MG63 (cell line): ENCODE measurements at regions not wholly inside any gene's neighbourhood (a gene's known extent, or its start where the extent isn't known, plus 50 kb on each side); places are given as distances from the start of the nearest gene placed in this dataset.
A peak's percentile ranks its signal among the peaks of the same experiment; 100 is the strongest.
"Not testable (repeated sequence)": the region's sequence is repeated elsewhere in the genome, so short reads cannot be mapped to it uniquely, and the experiment has no call there.

Source experiments
- DNase-seq: peaks from one replicate; pipeline ENCODE4 v3.0.0-alpha.2; 2020
- H3K27me3 ChIP-seq: fragments of 250-450 bp; sonication (Bioruptor Pico); 2 replicates; pipeline ENCODE4 v1.5.1; 2020; ENCODE audit warnings: mild to moderate bottlenecking, moderate library complexity
- H3K36me3 ChIP-seq: fragments of 250-450 bp; sonication (Bioruptor Pico); 2 replicates; pipeline ENCODE4 v1.5.1; 2020; ENCODE audit warnings: mild to moderate bottlenecking, moderate library complexity
- H3K4me3 ChIP-seq: fragments of 250-450 bp; sonication (Bioruptor Pico); 2 replicates; pipeline ENCODE4 v1.5.1; 2020; ENCODE audit warnings: mild to moderate bottlenecking, moderate library complexity
- H3K9me3 ChIP-seq: fragments of 250-450 bp; sonication (Bioruptor Pico); 2 replicates; pipeline ENCODE4 v1.5.1; 2020; ENCODE audit warnings: mild to moderate bottlenecking, moderate library complexity

DNA sequence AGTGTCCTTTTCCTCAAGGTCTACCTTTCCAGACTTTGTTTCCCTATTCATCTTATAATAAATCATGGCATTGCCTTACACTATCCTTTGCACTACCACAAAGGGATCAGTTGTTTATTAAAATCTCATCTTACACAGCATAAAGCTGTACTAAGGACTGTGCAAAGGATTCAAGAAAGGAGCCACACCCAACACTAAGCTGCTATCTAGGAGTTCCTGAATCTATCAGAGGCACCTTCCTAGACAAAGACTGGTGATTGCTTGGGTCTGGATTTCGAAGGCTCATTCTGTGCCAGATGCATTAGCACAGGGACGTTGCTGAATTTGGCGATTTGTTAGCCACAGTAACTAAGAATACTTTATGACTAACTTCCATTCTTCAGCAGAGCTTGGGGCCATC lies 412.0 kb downstream of the NUP35 start:
- Histone ChIP-seq H3K27me3 (no peaks in the 10 kb centered on the region), H3K4me3 (no peak overlapping the region), H3K36me3 (no peaks in the 10 kb centered on the region), H3K9me3 (no peaks in the 10 kb centered on the region)
- DNase-seq = no peak

DNA sequence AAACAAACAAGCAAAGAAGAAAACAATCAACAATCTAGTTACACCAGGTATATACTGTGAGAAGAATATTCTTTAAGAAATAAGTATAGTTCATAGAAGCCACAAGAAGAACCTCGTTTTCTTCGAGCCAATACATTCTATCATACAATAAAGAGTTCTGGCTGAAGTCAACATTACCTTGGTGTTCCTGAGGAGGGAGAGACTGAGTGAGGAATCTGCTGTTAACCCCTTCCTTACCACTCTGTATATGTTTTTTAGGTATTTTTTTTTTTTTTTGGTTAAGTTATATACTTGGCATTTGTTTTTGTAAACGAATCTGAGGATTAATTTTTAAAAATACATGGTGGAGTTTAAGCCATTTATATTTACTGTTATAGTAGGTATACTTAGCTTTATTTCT lies 412.5 kb downstream of the NUP35 start:
- DNase-seq = no peak

GRCh38 chr2:183541766-183542165 lies 417.5 kb downstream of the NUP35 start:
- Histone ChIP-seq H3K36me3 (no peaks in the 10 kb centered on the region), H3K9me3 (no peaks in the 10 kb centered on the region)
- DNase-seq = peak; percentile 38

More for the DNA sequence above, 412.5 kb downstream of the NUP35 start:
- H3K9me3 ChIP-seq = no peaks in the 10 kb centered on the region
- no peak overlapping the region for H3K4me3 ChIP-seq
- H3K36me3 ChIP-seq = no peaks in the 10 kb centered on the region
- no peaks in the 10 kb centered on the region for H3K27me3 ChIP-seq

DNA sequence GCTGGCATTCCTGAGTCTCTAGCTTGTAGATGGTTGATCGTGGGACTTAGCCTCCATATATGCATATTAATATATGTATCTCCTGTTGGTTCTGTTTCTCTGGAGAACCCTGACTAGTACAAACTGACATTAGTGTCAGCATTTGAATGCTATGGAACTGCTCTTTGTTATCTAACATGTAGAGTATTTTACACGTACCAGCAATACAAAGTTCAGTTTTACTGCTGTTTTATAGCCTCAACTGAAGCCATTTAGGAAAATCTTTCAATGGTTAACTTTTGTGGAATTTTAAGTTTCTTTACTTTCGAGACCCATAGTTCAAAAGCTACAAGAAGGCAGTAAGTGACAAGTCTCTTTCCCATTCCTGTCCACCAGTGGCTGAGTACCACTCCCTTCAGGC lies 418.4 kb downstream of the NUP35 start:
- DNase-seq = no peak
- H3K9me3 ChIP-seq = no peaks in the 10 kb centered on the region
- H3K27me3 ChIP-seq = no peaks in the 10 kb centered on the region
- H3K36me3 ChIP-seq = no peaks in the 10 kb centered on the region
- H3K4me3 ChIP-seq = no peak overlapping the region

More at GRCh38 chr2:183541766-183542165, 417.5 kb downstream of the NUP35 start:
- Histone ChIP-seq H3K4me3 (no peak overlapping the region), H3K27me3 (no peaks in the 10 kb centered on the region)

DNA sequence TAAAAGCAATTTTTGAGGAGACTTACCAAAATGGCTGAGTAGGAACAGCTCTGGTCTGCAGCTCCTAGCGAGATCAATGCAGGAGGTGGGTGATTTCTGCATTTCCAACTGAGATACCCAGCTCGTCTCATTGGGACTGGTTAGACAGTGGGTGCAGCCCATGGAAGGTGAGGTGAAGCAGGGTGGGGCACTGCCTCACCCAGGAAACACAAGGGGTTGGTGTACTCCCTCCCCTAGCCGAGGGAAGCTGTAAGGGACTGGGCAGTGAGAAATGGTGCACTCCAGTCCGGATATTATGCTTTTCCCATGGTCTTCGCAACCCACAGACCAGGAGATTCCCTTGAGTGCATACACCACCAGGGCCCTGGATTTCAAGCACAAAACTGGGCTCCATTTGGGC lies 419.0 kb downstream of the NUP35 start:
- Histone ChIP-seq H3K36me3 (no peaks in the 10 kb centered on the region), H3K4me3 (no peak overlapping the region), H3K9me3 (no peaks in the 10 kb centered on the region), H3K27me3 (no peaks in the 10 kb centered on the region)
- no peak for DNase-seq

DNA sequence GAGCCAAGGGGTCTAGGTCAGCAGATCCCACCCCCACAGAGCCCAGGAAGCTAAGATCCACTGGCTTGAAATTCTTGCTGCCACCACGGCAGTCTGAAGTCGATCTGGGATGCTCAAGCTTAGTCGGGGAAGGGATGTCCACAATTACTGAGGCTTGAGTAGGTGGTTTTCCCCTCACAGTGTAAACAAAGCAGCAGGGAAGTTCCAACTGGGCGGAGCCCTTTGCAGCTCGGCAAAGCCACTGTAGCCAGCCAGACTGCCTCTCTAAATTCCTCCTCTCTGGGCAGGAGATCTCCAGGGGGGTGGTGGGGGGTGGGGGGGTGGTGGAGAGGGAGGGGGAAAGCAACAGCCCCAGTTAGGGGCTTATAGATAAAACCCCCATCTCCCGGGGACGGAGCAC lies 419.5 kb downstream of the NUP35 start:
- no peaks in the 10 kb centered on the region for H3K36me3 ChIP-seq
- no peaks in the 10 kb centered on the region for H3K27me3 ChIP-seq
- DNase-seq = no peak
- H3K9me3 ChIP-seq = no peaks in the 10 kb centered on the region
- no peak overlapping the region for H3K4me3 ChIP-seq

DNA sequence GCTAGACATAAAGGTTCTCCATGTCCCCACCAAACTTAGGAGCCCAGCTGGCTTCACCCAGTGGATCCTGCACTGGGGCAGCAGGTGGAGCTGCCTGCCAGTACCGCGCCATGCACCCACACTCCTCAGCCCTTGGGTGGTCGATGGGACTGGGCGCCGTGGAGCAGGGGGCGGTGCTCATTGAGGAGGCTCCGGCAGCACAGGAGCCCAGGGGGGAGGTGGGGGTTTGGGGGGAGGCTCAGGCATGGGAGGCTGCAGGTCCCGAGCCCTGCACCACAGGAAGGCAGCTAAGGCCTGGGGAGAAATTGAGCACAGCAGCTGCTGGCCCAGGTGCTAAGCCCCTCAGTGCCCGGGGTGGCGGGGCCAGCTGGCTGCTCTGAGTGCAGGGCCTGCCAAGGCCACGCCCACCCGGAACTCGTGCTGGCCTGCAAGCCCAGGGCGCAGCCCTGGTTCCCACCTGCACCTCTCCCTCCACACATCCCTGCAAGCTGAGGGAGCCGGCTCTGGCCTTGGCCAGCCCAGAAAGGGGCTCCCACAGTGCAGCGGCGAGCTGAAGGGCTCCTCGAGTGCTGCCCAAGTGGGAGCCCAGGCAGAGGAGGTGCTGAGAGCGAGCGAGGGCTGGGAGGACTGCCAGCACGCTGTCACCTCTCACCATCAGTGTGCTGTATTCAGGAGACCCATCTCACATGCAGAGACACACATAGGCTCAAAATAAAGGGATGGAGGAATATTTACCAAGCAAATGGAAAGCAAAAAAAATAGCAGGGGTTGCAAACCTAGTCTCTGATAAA lies 422.5 kb downstream of the NUP35 start:
- DNase-seq, H3K9me3 ChIP-seq, H3K4me3 ChIP-seq, H3K36me3 ChIP-seq, H3K27me3 ChIP-seq: not testable (repeated sequence)

DNA sequence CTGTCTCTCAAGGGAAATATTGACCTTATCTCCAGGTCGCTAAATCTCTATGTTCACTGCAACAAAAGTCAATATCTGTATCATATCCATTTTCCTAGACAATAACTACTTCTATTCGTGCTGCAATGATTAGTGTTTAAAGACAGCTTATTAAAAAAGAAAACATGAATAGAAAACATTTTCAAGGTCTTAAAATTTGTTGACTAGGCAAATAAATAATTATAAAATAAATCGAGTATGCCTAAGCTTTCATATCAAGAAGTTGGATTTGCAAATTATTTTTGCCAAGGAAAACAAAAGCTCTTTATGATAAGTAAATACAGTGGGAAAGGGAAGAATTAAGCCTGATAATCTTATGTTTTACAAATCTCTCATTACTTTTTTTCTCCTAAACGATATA lies 428.5 kb downstream of the NUP35 start:
- H3K4me3 ChIP-seq = no peak overlapping the region
- H3K9me3 ChIP-seq = no peaks in the 10 kb centered on the region
- H3K27me3 ChIP-seq = no peaks in the 10 kb centered on the region
- H3K36me3 ChIP-seq = no peaks in the 10 kb centered on the region
- no peak for DNase-seq

DNA sequence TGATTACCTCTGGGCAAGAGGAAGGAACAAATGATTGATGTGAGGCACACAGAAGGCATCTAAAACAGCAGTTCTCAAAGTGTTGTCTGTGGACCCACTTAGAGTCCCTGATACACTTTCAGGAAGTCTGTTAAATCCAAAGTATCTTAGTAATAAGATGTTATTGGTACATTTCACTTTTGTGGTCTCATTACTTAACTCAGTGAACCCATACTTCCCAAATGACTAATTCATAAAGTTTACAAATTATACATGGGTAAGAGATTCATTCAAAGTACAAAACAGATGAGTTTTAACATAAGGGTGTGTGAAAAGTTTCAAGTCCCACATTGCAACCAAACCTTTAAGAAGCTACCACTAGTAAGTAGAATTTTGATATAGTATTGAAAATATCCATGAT lies 440.5 kb downstream of the NUP35 start:
- no peaks in the 10 kb centered on the region for H3K27me3 ChIP-seq
- no peaks in the 10 kb centered on the region for H3K9me3 ChIP-seq
- DNase-seq = no peak

DNA sequence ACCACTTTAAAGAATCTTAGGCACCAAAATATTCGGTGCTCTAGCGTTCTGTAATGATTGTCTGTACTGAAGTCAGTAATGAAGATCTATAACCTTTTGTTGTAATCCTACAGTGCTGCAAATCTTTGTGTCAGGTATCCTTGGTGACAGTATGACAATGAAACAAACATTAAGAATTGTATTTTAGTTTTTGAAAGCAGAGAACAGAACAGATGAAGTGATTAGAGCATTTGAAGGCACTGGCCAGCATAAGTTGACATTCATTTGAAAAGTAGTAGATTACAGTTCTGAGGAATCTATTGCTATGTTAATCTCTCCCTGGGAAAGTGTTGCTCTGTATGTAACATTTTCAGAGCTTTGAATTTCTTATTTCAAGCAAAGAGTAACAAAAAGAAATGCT lies 451.2 kb downstream of the NUP35 start:
- no peaks in the 10 kb centered on the region for H3K9me3 ChIP-seq
- no peak for DNase-seq

More for the DNA sequence above, 440.5 kb downstream of the NUP35 start:
- Histone ChIP-seq H3K4me3 (no peak overlapping the region), H3K36me3 (no peaks in the 10 kb centered on the region)

GRCh38 chr2:183579686-183580085 lies 455.4 kb downstream of the NUP35 start:
- Histone ChIP-seq H3K27me3 (no peaks in the 10 kb centered on the region), H3K36me3 (no peaks in the 10 kb centered on the region), H3K4me3 (no peak overlapping the region), H3K9me3 (no peaks in the 10 kb centered on the region)
- no peak for DNase-seq

More for the DNA sequence above, 451.2 kb downstream of the NUP35 start:
- Histone ChIP-seq H3K36me3 (no peaks in the 10 kb centered on the region), H3K27me3 (no peaks in the 10 kb centered on the region), H3K4me3 (no peak overlapping the region)

DNA sequence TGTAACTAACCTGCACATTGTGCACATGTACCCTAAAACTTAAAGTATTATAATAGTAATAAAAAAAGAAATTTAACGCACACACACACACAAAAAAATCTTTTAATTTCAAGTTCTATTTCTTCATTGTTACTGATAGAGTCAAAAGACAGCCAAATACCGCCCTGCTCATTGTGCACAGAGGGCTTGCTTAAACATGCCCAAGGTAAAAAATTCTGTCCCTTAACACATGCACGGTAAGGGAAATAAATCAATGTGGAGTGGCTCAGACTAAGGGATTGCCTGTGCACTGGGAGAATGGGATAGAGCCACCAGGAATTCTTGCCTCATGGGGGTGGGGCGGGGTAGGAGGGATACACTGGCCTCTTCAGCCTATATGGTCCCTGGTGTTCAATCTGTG lies 468.0 kb downstream of the NUP35 start:
- no peaks in the 10 kb centered on the region for H3K27me3 ChIP-seq
- DNase-seq = no peak
- no peaks in the 10 kb centered on the region for H3K9me3 ChIP-seq
- H3K36me3 ChIP-seq = no peaks in the 10 kb centered on the region
- no peak overlapping the region for H3K4me3 ChIP-seq

- Histone ChIP-seq H3K9me3 (no peaks in the 10 kb centered on the region), H3K4me3 (no peak overlapping the region), H3K36me3 (no peaks in the 10 kb centered on the region), H3K27me3 (no peaks in the 10 kb centered on the region)
- DNase-seq = no peak
Observed at GRCh38 chr2:183594150-183594549, 469.9 kb downstream of the NUP35 start.

DNA sequence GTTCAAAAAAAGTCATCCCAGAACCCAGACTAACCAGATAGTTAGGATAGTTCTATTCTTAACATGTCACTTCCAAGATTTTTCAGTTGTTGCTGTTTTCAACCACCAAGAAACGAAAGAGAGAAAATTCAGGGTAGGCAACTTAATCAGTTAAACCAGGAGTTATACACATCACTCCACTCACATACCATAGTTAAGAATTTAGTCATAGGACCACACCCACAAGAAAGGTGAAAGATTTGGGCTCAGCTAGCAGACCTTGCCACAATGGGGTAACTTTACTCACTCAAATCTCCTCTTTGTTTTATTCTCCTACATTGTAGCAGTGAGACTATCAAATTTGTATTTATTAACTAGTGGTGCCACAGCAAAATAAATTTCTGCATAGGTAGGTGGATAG lies 473.6 kb downstream of the NUP35 start:
- Histone ChIP-seq H3K36me3 (no peaks in the 10 kb centered on the region), H3K9me3 (no peaks in the 10 kb centered on the region), H3K4me3 (no peak overlapping the region), H3K27me3 (no peaks in the 10 kb centered on the region)
- DNase-seq = no peak

DNA sequence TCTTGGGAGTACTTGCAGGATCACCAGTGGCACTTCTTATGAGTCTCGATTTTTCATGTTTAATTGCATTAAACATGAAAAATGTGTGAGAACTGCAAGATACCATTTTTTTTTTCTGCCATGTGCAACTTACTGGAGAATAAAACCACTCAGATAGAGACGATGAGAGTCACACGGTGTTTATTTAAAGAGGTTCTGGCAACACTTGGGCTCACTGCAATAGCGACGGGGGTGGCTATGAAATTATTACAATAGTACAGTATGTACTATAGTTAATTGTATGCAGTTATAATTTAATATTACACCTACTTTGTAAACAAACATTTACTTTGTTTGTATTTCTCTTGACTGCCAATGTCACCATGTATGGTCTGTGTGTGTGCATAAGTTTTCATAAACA lies 479.8 kb downstream of the NUP35 start:
- Histone ChIP-seq H3K4me3 (no peak overlapping the region), H3K9me3 (no peaks in the 10 kb centered on the region), H3K27me3 (no peaks in the 10 kb centered on the region), H3K36me3 (no peaks in the 10 kb centered on the region)
- no peak for DNase-seq

- Histone ChIP-seq H3K9me3 (no peaks in the 10 kb centered on the region), H3K27me3 (no peaks in the 10 kb centered on the region), H3K4me3 (no peak overlapping the region), H3K36me3 (no peaks in the 10 kb centered on the region)
- no peak for DNase-seq
Observed at GRCh38 chr2:183605440-183605839, 481.2 kb downstream of the NUP35 start.

- no peaks in the 10 kb centered on the region for H3K36me3 ChIP-seq
- no peaks in the 10 kb centered on the region for H3K27me3 ChIP-seq
- DNase-seq = no peak
- no peaks in the 10 kb centered on the region for H3K9me3 ChIP-seq
- H3K4me3 ChIP-seq = no peak overlapping the region
Observed at GRCh38 chr2:183606022-183606717, 481.9 kb downstream of the NUP35 start.

DNA sequence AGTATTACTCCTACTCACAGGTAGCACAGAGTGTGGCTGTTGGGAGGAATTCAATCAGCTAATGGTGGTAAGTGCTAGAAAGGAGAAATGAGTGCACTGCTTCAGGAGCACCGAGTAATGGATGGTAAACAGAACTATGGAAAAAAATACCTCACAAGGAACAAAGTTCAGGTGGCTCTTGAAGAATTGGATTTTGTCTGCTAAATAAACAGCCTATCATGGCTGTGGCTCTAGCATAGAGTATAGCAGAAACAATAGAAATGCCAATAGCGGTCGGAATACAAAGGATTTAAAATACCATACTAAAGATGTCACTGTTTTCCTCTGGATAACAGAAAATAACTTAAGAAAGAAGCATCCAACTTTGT lies 482.5 kb downstream of the NUP35 start:
- H3K4me3 ChIP-seq = no peak overlapping the region
- H3K9me3 ChIP-seq = no peaks in the 10 kb centered on the region
- H3K36me3 ChIP-seq = no peaks in the 10 kb centered on the region
- no peak for DNase-seq
- H3K27me3 ChIP-seq = no peaks in the 10 kb centered on the region
